Loucy (cell line): ENCODE measurements at regions not wholly inside any gene's neighbourhood (a gene's known extent, or its start where the extent isn't known, plus 50 kb on each side); places are given as distances from the start of the nearest gene placed in this dataset.

ENCODE experiments used
- H2AFZ ChIP-seq: fragments of 200-600 bp; sonication (generic); 2 replicates; pipeline ENCODE4 v1.6.0; 2016; ENCODE audit warnings: antibody characterized with exemption, mild to moderate bottlenecking, low read length, moderate library complexity
- H3F3A ChIP-seq: fragments of 200-600 bp; 2 replicates; pipeline ENCODE4 v1.6.0; 2016; ENCODE audit warnings: antibody characterized with exemption, low read depth, mild to moderate bottlenecking
- H3K27me3 ChIP-seq: fragments of 200-600 bp; sonication (generic); 2 replicates; pipeline ENCODE4 v1.6.1; 2014; ENCODE audit warnings: low read length, mild to moderate bottlenecking; ENCODE audit not compliant: insufficient read depth, poor library complexity, severe bottlenecking
- H3K36me3 ChIP-seq: fragments of 200-600 bp; sonication (generic); 2 replicates; pipeline ENCODE4 v1.6.1; 2016; ENCODE audit warnings: low read length; ENCODE audit not compliant: insufficient read depth
- H3K4me1 ChIP-seq: fragments of 200-600 bp; sonication (generic); 2 replicates; pipeline ENCODE4 v1.5.1; 2014; ENCODE audit warnings: low read length, mild to moderate bottlenecking; ENCODE audit not compliant: insufficient read depth, poor library complexity, severe bottlenecking
- H3K4me2 ChIP-seq: fragments of 200-600 bp; sonication (generic); 2 replicates; pipeline ENCODE4 v1.6.0; 2014; ENCODE audit warnings: antibody characterized with exemption, low read length, low read depth, mild to moderate bottlenecking; ENCODE audit not compliant: poor library complexity, severe bottlenecking
- H3K4me3 ChIP-seq: fragments of 200-600 bp; sonication (generic); 2 replicates; pipeline ENCODE4 v1.5.1; 2014; ENCODE audit warnings: low read length, mild to moderate bottlenecking, mixed read lengths; ENCODE audit not compliant: poor library complexity, severe bottlenecking
- H3K79me2 ChIP-seq: fragments of 200-600 bp; sonication (generic); 2 replicates; pipeline ENCODE4 v1.6.1; 2014; ENCODE audit warnings: low read length; ENCODE audit not compliant: insufficient read depth
- H3K9ac ChIP-seq: fragments of 200-600 bp; sonication (generic); 2 replicates; pipeline ENCODE4 v1.6.0; 2014; ENCODE audit warnings: mild to moderate bottlenecking, low read depth, low read length, moderate library complexity; ENCODE audit not compliant: poor library complexity, severe bottlenecking
- H3K9me2 ChIP-seq: fragments of 200-600 bp; sonication (generic); replicated peaks from 2 replicates; pipeline ENCODE4 v1.6.1; 2016; ENCODE audit warnings: low read depth, low read length, mixed read lengths
- H3K9me3 ChIP-seq: fragments of 200-600 bp; sonication (generic); 2 replicates; pipeline ENCODE4 v1.6.1; 2014; ENCODE audit warnings: mild to moderate bottlenecking, antibody characterized with exemption, low read length, low read depth; ENCODE audit not compliant: insufficient read depth
- H4K20me1 ChIP-seq: fragments of 200-600 bp; sonication (generic); 2 replicates; pipeline ENCODE4 v1.6.0; 2014; ENCODE audit warnings: antibody characterized with exemption, low read length, mild to moderate bottlenecking; ENCODE audit not compliant: insufficient read depth, poor library complexity, severe bottlenecking
- CTCF ChIP-seq: fragments of 200-600 bp; sonication (generic); conservative IDR thresholded peaks from 2 replicates; pipeline ENCODE4 v1.5.1; 2014; ENCODE audit warnings: mild to moderate bottlenecking, antibody characterized with exemption, low read length
- EZH2phosphoT487 ChIP-seq: fragments of 200-600 bp; IDR thresholded peaks from 2 replicates; pipeline ENCODE4 v1.6.1; 2018; ENCODE audit warnings: antibody characterized with exemption, mild to moderate bottlenecking, moderate library complexity, borderline replicate concordance

GRCh38 chr17:68148936-68149335 is 98.9 kb upstream of the AMZ2 start:
- no peaks in the 10 kb centered on the region for H3K9me2 ChIP-seq
- H3F3A ChIP-seq = no peaks in the 10 kb centered on the region
- H2AFZ ChIP-seq = no peak overlapping the region
- H3K4me3 ChIP-seq = no peak overlapping the region
- no peaks in the 10 kb centered on the region for H3K36me3 ChIP-seq
- no peak for TF ChIP-seq CTCF
- TF ChIP-seq EZH2phosphoT487 = no peak
- H3K4me2 ChIP-seq = no peak overlapping the region
- H4K20me1 ChIP-seq = no peaks in the 10 kb centered on the region
- no peak overlapping the region for H3K9ac ChIP-seq
- no peaks in the 10 kb centered on the region for H3K9me3 ChIP-seq
- H3K79me2 ChIP-seq = no peaks in the 10 kb centered on the region
- no peaks in the 10 kb centered on the region for H3K4me1 ChIP-seq
- no peaks in the 10 kb centered on the region for H3K27me3 ChIP-seq

- Histone ChIP-seq H3K79me2 (no peaks in the 10 kb centered on the region), H3K4me3 (no peak overlapping the region), H4K20me1 (no peaks in the 10 kb centered on the region), H2AFZ (no peak overlapping the region), H3K4me2 (no peak overlapping the region), H3K9me3 (no peaks in the 10 kb centered on the region), H3K9me2 (no peaks in the 10 kb centered on the region), H3K9ac (no peak overlapping the region), H3K36me3 (no peaks in the 10 kb centered on the region), H3K27me3 (no peaks in the 10 kb centered on the region), H3F3A (no peaks in the 10 kb centered on the region), H3K4me1 (no peaks in the 10 kb centered on the region)
- no peak for TF ChIP-seq CTCF
- no peak for TF ChIP-seq EZH2phosphoT487
Observed at GRCh38 chr17:68152161-68152571, 95.7 kb upstream of the AMZ2 start.

- Histone ChIP-seq H3K9ac (no peak overlapping the region), H3K9me2 (no peaks in the 10 kb centered on the region)
Observed at GRCh38 chr17:68155692-68156091, 92.2 kb upstream of the AMZ2 start.

More at GRCh38 chr17:68155692-68156091, 92.2 kb upstream of the AMZ2 start:
- H3K79me2 ChIP-seq = no peaks in the 10 kb centered on the region
- no peaks in the 10 kb centered on the region for H3K36me3 ChIP-seq
- no peaks in the 10 kb centered on the region for H3F3A ChIP-seq
- no peaks in the 10 kb centered on the region for H3K4me1 ChIP-seq
- no peak for TF ChIP-seq EZH2phosphoT487
- TF ChIP-seq CTCF = no peak
- H3K4me3 ChIP-seq = no peak overlapping the region
- no peak overlapping the region for H2AFZ ChIP-seq
- no peaks in the 10 kb centered on the region for H3K9me3 ChIP-seq
- H3K27me3 ChIP-seq = no peaks in the 10 kb centered on the region
- no peaks in the 10 kb centered on the region for H4K20me1 ChIP-seq
- H3K4me2 ChIP-seq = no peak overlapping the region
